ENCODE measurements at regions not wholly inside any gene's neighbourhood (a gene's known extent, or its start where the extent isn't known, plus 50 kb on each side); places are given as distances from the start of the nearest gene placed in this dataset.

DNA sequence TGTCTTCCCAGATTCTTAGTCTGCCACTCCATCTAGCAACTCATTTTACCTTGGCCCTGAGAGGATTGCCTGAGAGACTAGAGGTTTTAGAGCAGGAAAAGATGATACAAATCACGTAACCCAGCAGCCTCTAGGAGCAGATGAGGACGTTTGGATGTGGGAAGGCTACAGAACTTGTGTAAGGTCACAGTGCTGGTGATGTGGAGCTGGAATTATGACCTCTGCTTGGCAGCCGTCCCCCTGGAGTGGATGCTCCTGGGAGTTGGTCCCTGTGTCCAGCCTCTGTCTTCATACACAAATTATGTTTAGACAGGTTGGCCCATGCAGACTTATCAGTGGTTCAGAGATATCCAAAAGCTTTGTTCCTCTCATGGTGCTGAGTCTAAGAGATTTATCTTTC is 499.0 kb downstream of the EBF1 start:
- no peaks in the 10 kb centered on the region for H3K4me1 ChIP-seq
- no peak for TF ChIP-seq POLR2A (IDR thresholded peaks at IDR 0.05; ENCODE audit: low read depth)
- TF ChIP-seq POLR2AphosphoS5 (IDR thresholded peaks at IDR 0.05) = no peak
- TF ChIP-seq, protein P1, sequence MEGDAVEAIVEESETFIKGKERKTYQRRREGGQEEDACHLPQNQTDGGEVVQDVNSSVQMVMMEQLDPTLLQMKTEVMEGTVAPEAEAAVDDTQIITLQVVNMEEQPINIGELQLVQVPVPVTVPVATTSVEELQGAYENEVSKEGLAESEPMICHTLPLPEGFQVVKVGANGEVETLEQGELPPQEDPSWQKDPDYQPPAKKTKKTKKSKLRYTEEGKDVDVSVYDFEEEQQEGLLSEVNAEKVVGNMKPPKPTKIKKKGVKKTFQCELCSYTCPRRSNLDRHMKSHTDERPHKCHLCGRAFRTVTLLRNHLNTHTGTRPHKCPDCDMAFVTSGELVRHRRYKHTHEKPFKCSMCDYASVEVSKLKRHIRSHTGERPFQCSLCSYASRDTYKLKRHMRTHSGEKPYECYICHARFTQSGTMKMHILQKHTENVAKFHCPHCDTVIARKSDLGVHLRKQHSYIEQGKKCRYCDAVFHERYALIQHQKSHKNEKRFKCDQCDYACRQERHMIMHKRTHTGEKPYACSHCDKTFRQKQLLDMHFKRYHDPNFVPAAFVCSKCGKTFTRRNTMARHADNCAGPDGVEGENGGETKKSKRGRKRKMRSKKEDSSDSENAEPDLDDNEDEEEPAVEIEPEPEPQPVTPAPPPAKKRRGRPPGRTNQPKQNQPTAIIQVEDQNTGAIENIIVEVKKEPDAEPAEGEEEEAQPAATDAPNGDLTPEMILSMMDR (IDR thresholded peaks at IDR 0.05) = no peak
- no peak for TF ChIP-seq EP300 (IDR thresholded peaks at IDR 0.05)
- intact Hi-C loops (cut with DNase I) = no loop called here
- H3K36me3 ChIP-seq = no peaks in the 10 kb centered on the region
- H3K27me3 ChIP-seq = no peaks in the 10 kb centered on the region
- H3K27ac ChIP-seq (replicated peaks in 1 of 4) = no peak overlapping the region
- no peak overlapping the region for H3K4me3 ChIP-seq
- WGBS = 66% methylated on average over 3 of the region's 3 CpGs
- no peak for DNase-seq (ENCODE audit: extremely low spot score)
- no peaks in the 10 kb centered on the region for H3K9me3 ChIP-seq

DNA sequence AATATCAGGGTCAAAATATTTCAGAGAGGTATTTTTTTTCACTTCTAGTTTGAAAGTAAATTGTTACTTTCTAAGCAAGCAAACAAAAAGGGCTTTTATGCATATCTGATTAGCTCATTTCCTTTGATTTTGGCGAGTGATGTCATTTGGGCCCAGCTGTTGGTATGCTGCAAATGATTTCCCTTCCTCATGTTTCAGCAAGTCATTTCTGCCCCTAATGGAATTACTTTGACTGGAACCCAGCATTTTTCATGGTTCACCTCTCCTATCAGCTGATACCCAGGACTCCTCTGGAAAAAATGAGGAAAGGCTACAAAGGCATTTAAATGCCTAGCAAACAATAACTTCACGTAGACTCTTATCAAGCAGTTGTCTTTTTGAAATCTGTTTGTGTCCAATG is 500.6 kb downstream of the EBF1 start:
- Histone ChIP-seq H3K9me3 (no peaks in the 10 kb centered on the region), H3K4me3 (no peak overlapping the region), H3K27me3 (no peaks in the 10 kb centered on the region), H3K27ac (replicated peaks in 1 of 4) (no peak overlapping the region), H3K36me3 (no peaks in the 10 kb centered on the region), H3K4me1 (no peaks in the 10 kb centered on the region)
- WGBS = 60% methylated on average over 2 of the region's 2 CpGs
- DNase-seq (ENCODE audit: extremely low spot score) = no peak
- no peak for TF ChIP-seq POLR2A (IDR thresholded peaks at IDR 0.05; ENCODE audit: low read depth)
- no peak for TF ChIP-seq EP300 (IDR thresholded peaks at IDR 0.05)
- TF ChIP-seq POLR2AphosphoS5 (IDR thresholded peaks at IDR 0.05) = no peak
- TF ChIP-seq, protein P1 (IDR thresholded peaks at IDR 0.05) = no peak
- intact Hi-C loops (cut with DNase I) = no loop called here

DNA sequence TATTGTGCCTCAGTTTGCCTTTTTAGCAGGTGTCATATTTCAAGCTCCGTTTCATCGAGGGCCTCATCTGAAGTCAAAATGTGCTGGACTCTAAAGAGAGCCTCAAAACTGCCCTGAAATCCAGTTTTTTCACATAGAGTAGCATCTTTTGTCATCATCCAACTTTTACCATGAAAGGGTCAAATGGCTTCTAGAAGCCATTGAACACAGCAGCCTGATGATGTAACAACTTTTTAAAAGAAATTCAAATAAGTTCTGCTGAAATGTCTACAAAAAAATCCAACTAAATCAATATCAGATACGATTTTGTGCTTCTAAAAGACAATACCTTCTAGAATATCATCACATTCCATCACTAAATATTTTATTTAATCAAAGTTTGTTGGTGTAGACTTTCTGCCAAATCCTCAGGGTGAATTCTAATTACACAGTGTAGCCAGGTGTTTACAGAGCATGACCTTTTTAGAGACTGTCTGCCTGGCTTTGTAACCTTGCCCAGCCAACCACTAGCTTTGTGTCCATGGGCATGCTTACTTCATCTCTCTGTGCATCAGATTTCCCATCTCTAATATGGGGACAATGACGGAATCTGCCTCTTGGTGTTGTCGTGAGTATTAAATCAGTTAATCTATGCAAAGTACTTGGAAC is 505.0 kb downstream of the EBF1 start:
- H3K36me3 ChIP-seq = no peaks in the 10 kb centered on the region
- no peak overlapping the region for H3K27ac ChIP-seq (replicated peaks in 1 of 4)
- intact Hi-C loops (cut with DNase I) = no loop called here
- peaks cover 4 to 16% (median 13%) of the 10 kb centered on the region in 4 donors for H3K4me1 ChIP-seq
- 94% methylated on average over 5 of the region's 5 CpGs for WGBS
- no peaks in the 10 kb centered on the region for H3K9me3 ChIP-seq
- TF ChIP-seq, protein P1 (IDR thresholded peaks at IDR 0.05) = no peak
- no peak for TF ChIP-seq POLR2AphosphoS5 (IDR thresholded peaks at IDR 0.05)
- TF ChIP-seq POLR2A (IDR thresholded peaks at IDR 0.05; ENCODE audit: low read depth) = no peak
- no peak for TF ChIP-seq EP300 (IDR thresholded peaks at IDR 0.05)
- DNase-seq (ENCODE audit: extremely low spot score) = no peak
- H3K4me3 ChIP-seq = no peak overlapping the region
- no peaks in the 10 kb centered on the region for H3K27me3 ChIP-seq

DNA sequence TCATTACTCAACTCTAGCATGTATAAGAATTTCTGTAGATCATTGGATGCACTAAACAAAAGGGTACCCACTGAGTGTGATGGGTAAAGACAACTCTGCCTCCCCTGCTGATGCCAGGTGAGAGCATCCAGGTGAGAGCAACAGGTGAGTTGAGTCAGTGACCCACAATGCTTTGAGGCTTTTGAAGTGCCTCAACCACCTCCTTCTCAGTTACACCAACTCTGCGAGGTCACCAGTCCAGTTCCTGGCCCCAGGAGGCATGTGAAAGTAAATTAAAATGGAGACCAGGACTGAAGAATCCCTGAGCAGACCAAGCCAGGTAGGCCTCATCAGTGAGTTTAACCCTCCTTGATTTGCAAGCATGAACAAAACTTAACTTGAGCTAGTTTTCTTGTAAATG is 505.8 kb downstream of the EBF1 start:
- no peaks in the 10 kb centered on the region for H3K27me3 ChIP-seq
- DNase-seq (ENCODE audit: extremely low spot score) = no peak
- H3K4me1 ChIP-seq = peaks cover 4 to 16% (median 13%) of the 10 kb centered on the region in 4 donors
- H3K9me3 ChIP-seq = no peaks in the 10 kb centered on the region
- H3K27ac ChIP-seq (replicated peaks in 1 of 4) = no peak overlapping the region
- 100% methylated on average over 1 of the region's 1 CpG for WGBS
- TF ChIP-seq, protein P1 (IDR thresholded peaks at IDR 0.05) = no peak
- TF ChIP-seq POLR2AphosphoS5 (IDR thresholded peaks at IDR 0.05) (no peak), POLR2A (IDR thresholded peaks at IDR 0.05; ENCODE audit: low read depth) (no peak), EP300 (IDR thresholded peaks at IDR 0.05) (no peak)
- H3K4me3 ChIP-seq = no peak overlapping the region
- intact Hi-C loops (cut with DNase I) = no loop called here
- H3K36me3 ChIP-seq = no peaks in the 10 kb centered on the region

Measured in esophagus muscularis mucosa (tissue), 4 donors.